OCI-LY1 (cell line): ENCODE measurements at regions not wholly inside any gene's neighbourhood (a gene's known extent, or its start where the extent isn't known, plus 50 kb on each side); places are given as distances from the start of the nearest gene placed in this dataset.

Experiments
- CTCF ChIP-seq: fragments of 200-600 bp; sonication (generic), shearing (Covaris generic); IDR thresholded peaks from 2 replicates; pipeline ENCODE4 v1.5.1; 2017; ENCODE audit warnings: mild to moderate bottlenecking, antibody characterized with exemption, low read length, moderate library complexity, mixed read lengths
- EZH2 ChIP-seq: fragments of 200-600 bp; sonication (generic), shearing (Covaris generic); IDR thresholded peaks from 2 replicates; pipeline ENCODE4 v1.8.0; 2017; ENCODE audit warnings: borderline replicate concordance, mixed run types, mild to moderate bottlenecking, antibody characterized with exemption, low read length, moderate library complexity, mixed read lengths

- no peak for TF ChIP-seq CTCF
- no peak for TF ChIP-seq EZH2
Measured at GRCh38 chr13:33642374-33643065, 175.4 kb upstream of the RFC3 start.
